PC-9 (cell line): ENCODE measurements at regions not wholly inside any gene's neighbourhood (a gene's known extent, or its start where the extent isn't known, plus 50 kb on each side); places are given as distances from the start of the nearest gene placed in this dataset.

Experiments
- EZH2 ChIP-seq: fragments of 200-600 bp; sonication (generic); IDR thresholded peaks from 2 replicates; pipeline ENCODE4 v1.8.0; 2017; ENCODE audit warnings: antibody characterized with exemption, low read depth
- TF ChIP-seq, protein P1 (sequence below): fragments of 200-600 bp; sonication (generic); conservative IDR thresholded peaks from 2 replicates; pipeline ENCODE4 v1.6.1; 2017; ENCODE audit warnings: mixed run types, antibody characterized with exemption, mild to moderate bottlenecking, moderate library complexity

DNA sequence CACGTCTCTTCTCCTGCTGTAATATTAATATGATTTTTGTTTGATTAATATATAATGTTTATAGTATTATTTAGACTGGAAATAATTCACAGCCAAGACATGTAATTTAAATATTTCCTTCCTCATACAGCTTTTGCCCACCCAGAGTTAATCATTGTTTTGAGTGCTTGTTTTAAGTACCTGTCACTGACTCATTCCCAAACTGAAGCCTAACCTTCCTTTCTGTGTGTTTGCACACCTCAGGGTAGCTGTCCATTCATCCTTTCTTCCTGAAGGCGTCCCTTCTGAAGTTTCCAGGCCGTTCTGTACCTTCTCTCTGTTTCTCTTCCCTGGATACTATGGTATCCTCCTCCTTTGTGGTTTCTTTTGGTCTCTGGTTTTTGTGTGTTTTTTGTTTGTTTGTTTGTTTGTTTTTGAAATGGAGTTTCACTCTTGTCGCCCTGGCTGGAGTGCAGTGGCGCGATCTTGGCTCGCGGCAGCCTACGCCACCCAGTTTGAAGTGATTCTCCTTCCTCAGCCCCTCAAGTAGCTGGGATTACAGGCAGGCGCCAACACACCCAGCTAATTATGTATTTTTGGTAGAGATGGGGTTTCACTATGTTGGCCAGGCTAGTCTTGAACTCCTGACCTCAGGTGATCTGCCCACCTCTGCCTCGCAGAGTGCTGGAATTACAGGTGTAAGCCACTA is 312.4 kb downstream of the DOCK8 start:
- TF ChIP-seq, protein P1, sequence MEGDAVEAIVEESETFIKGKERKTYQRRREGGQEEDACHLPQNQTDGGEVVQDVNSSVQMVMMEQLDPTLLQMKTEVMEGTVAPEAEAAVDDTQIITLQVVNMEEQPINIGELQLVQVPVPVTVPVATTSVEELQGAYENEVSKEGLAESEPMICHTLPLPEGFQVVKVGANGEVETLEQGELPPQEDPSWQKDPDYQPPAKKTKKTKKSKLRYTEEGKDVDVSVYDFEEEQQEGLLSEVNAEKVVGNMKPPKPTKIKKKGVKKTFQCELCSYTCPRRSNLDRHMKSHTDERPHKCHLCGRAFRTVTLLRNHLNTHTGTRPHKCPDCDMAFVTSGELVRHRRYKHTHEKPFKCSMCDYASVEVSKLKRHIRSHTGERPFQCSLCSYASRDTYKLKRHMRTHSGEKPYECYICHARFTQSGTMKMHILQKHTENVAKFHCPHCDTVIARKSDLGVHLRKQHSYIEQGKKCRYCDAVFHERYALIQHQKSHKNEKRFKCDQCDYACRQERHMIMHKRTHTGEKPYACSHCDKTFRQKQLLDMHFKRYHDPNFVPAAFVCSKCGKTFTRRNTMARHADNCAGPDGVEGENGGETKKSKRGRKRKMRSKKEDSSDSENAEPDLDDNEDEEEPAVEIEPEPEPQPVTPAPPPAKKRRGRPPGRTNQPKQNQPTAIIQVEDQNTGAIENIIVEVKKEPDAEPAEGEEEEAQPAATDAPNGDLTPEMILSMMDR: no peak
- TF ChIP-seq EZH2: no peak
